ENCODE measurements at regions not wholly inside any gene's neighbourhood (a gene's known extent, or its start where the extent isn't known, plus 50 kb on each side); places are given as distances from the start of the nearest gene placed in this dataset.
"Not testable (repeated sequence)": the region's sequence is repeated elsewhere in the genome, so short reads cannot be mapped to it uniquely, and the experiment has no call there.

DNA sequence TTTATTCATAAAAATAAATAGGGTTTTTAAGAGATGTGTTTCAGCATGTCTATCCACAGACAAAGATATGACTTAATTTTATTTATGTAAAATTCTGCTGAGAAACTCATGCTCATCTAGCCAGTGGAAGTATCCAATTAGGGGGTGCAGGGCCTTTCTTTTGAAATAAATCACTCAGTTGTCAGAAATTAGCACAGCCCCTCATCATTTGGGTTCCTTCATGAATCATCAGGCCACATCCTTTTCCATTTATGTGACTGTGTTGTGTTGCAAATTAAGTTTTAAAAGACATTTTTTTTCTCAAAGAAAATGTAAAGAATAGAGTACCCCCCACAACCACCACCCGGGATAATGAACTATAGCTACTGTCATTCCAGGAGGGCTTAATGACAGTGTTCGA, 185.8 kb downstream of the NRP2 start:
- DNase-seq (no peak), ATAC-seq (no peak)
- TF ChIP-seq POLR2A (IDR thresholded peaks at IDR 0.05), result no peak
- TF ChIP-seq, protein P1, sequence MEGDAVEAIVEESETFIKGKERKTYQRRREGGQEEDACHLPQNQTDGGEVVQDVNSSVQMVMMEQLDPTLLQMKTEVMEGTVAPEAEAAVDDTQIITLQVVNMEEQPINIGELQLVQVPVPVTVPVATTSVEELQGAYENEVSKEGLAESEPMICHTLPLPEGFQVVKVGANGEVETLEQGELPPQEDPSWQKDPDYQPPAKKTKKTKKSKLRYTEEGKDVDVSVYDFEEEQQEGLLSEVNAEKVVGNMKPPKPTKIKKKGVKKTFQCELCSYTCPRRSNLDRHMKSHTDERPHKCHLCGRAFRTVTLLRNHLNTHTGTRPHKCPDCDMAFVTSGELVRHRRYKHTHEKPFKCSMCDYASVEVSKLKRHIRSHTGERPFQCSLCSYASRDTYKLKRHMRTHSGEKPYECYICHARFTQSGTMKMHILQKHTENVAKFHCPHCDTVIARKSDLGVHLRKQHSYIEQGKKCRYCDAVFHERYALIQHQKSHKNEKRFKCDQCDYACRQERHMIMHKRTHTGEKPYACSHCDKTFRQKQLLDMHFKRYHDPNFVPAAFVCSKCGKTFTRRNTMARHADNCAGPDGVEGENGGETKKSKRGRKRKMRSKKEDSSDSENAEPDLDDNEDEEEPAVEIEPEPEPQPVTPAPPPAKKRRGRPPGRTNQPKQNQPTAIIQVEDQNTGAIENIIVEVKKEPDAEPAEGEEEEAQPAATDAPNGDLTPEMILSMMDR (IDR thresholded peaks at IDR 0.05 in 4 of 5, conservative IDR thresholded peaks at IDR 0.05 in 1 of 5), result no peak
- Histone ChIP-seq H3K9me3 (no peaks in the 10 kb centered on the region), H3K4me1 (no peaks in the 10 kb centered on the region), H3K27me3 (no peaks in the 10 kb centered on the region), H3K27ac (no peak overlapping the region), H3K4me3 (no peak overlapping the region), H3K36me3 (no peaks in the 10 kb centered on the region)
- intact Hi-C loops (cut with DNase I; ENCODE audit: low total_unique reads), result no loop called here
- in situ Hi-C loops (cut with MboI; ENCODE audit: low sequenced_read_pairs in 4 of 4), result no loop called here

DNA sequence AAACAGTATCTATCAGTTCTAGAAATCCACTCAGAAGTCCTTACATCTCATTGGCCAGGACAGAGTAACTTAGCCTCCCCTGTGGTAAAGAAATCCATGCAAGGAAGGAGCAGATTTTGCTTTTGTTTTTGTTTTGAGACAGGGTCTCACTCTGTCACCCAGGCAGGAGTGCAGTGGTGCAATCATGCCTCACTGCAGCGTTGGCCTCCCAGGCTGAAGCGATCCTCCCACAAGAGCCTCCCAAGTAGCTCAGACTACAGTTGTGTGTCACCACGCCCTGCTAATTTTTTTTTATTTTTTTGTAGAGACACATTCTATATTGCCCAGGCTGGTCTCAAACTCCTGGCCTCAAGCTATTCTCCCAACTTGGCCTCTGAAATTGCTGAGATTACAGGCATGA, 185.1 kb downstream of the NRP2 start:
- no peak for ATAC-seq
- H3K27ac ChIP-seq, result no peak overlapping the region

DNA sequence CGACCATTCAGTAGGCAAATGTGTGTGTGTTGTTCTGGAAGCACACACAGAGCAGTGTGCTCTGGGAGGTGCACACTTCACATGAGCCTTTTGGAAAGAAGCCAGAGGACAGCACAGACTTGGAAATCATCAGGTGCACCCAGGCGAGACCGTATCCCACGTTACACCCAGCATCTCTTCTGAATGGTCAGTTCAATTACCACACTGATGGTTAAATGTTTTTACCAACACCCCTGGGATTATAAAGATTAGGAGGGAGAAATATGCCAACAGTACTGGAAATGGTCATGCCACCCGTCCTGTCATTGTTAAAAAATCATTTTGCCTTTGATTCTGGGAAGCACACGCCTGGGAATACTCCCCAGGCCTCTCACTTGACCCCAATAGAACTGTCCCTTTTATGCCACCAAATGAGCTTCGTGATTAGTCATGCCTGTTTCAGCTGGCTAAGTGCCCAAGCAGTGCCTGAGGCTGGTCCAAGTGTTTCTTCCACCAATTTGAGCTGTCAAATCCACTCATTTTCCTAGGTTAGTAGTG, 183.7 kb downstream of the NRP2 start:
- ATAC-seq, result no peak
- TF ChIP-seq POLR2A (IDR thresholded peaks at IDR 0.05), result no peak

More for the DNA sequence above, 185.1 kb downstream of the NRP2 start:
- no peaks in the 10 kb centered on the region for H3K36me3 ChIP-seq
- H3K27me3 ChIP-seq, result no peaks in the 10 kb centered on the region
- no peaks in the 10 kb centered on the region for H3K4me1 ChIP-seq
- no peaks in the 10 kb centered on the region for H3K9me3 ChIP-seq
- TF ChIP-seq, protein P1 (IDR thresholded peaks at IDR 0.05 in 4 of 5, conservative IDR thresholded peaks at IDR 0.05 in 1 of 5), result no peak
- TF ChIP-seq POLR2A (IDR thresholded peaks at IDR 0.05), result no peak
- in situ Hi-C loops (cut with MboI; ENCODE audit: low sequenced_read_pairs in 4 of 4), result no loop called here
- no peak overlapping the region for H3K4me3 ChIP-seq
- intact Hi-C loops (cut with DNase I; ENCODE audit: low total_unique reads), result no loop called here
- DNase-seq, result no peak

DNA sequence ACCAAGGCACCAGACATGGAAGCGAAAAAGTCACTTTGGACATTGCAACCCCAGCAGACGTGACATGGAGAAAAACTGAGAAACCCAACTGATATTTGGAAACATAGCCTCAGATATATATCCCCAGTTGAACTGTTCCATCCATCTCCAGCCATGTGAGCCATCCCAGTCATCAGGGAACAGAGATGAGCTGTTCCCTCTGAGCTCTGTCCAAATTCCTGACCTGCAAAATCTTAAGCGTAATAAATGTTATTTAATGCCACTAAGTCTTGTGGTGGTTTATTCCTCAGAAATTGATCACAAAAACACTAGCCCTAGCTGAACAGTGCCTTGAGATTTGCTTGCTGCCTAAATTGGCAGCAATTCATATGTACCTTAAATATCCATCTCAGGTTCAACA, 182.8 kb downstream of the NRP2 start:
- DNase-seq, result no peak
- ATAC-seq, result no peak
- H3K4me1 ChIP-seq, result no peaks in the 10 kb centered on the region
- no peak for TF ChIP-seq POLR2A (IDR thresholded peaks at IDR 0.05)
- TF ChIP-seq, protein P1 (IDR thresholded peaks at IDR 0.05 in 4 of 5, conservative IDR thresholded peaks at IDR 0.05 in 1 of 5), result no peak
- no peak overlapping the region for H3K27ac ChIP-seq
- H3K36me3 ChIP-seq, result no peaks in the 10 kb centered on the region
- peaks cover 0 to 2% (median 0%) of the 10 kb centered on the region in 3 donors for H3K27me3 ChIP-seq
- no peak overlapping the region for H3K4me3 ChIP-seq
- in situ Hi-C loops (cut with MboI; ENCODE audit: low sequenced_read_pairs in 4 of 4) (no loop called here), intact Hi-C loops (cut with DNase I; ENCODE audit: low total_unique reads) (no loop called here)
- no peaks in the 10 kb centered on the region for H3K9me3 ChIP-seq

More for the DNA sequence above, 183.7 kb downstream of the NRP2 start:
- H3K9me3 ChIP-seq, result no peaks in the 10 kb centered on the region
- H3K4me3 ChIP-seq, result no peak overlapping the region
- peaks cover 0 to 2% (median 0%) of the 10 kb centered on the region in 3 donors for H3K27me3 ChIP-seq
- DNase-seq, result no peak
- H3K27ac ChIP-seq, result no peak overlapping the region
- in situ Hi-C loops (cut with MboI; ENCODE audit: low sequenced_read_pairs in 4 of 4) (no loop called here), intact Hi-C loops (cut with DNase I; ENCODE audit: low total_unique reads) (no loop called here)
- H3K4me1 ChIP-seq, result no peaks in the 10 kb centered on the region
- H3K36me3 ChIP-seq, result no peaks in the 10 kb centered on the region

DNA sequence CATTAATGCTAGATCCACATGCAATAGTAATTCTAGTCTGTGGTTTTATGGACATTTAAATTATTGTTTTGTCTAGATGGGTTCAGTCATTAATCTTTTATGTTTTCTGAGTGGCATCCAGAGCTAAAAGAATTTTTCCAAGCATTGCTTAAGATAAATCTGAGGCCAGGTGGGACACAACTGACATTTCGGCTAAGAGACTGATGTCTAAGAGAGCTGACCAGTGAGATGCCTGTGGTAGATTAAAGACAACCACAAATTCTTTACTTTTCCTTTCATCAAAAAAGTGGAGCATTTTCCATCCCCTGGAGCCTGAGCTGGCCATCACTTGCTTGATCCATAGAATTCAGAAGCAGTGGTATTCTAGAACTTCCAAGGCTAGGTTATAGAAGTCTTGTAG, 182.2 kb downstream of the NRP2 start:
- H3K36me3 ChIP-seq, result no peaks in the 10 kb centered on the region
- intact Hi-C loops (cut with DNase I; ENCODE audit: low total_unique reads), result no loop called here
- no peaks in the 10 kb centered on the region for H3K4me1 ChIP-seq
- DNase-seq, result no peak
- no peak overlapping the region for H3K4me3 ChIP-seq
- TF ChIP-seq POLR2A (IDR thresholded peaks at IDR 0.05), result no peak
- TF ChIP-seq, protein P1 (IDR thresholded peaks at IDR 0.05 in 4 of 5, conservative IDR thresholded peaks at IDR 0.05 in 1 of 5), result no peak
- peaks cover 0 to 2% (median 0%) of the 10 kb centered on the region in 3 donors for H3K27me3 ChIP-seq
- no peak overlapping the region for H3K27ac ChIP-seq
- ATAC-seq, result no peak
- no peaks in the 10 kb centered on the region for H3K9me3 ChIP-seq
- in situ Hi-C loops (cut with MboI; ENCODE audit: low sequenced_read_pairs in 4 of 4), result no loop called here

DNA sequence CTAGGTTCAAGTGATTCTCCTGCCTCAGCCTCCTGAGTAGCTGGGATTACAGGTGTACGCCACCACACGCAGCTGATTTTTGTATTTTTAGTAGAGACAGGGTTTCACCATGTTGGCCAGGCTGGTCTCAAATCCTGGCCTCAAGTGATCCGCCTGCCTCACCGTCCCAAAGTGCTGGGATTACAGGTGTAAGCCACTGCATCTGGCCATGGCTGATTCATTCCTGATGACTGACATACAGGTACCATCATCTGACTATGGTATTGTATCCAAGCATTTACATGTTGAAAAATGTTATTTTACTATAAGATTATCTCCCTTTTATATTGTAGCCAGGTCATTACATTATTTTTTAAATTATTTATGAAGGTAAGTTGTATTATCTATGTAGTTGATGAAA, 180.5 kb downstream of the NRP2 start:
- H3K9me3 ChIP-seq; H3K27me3 ChIP-seq; ATAC-seq; H3K36me3 ChIP-seq; H3K4me1 ChIP-seq; in situ Hi-C loops (cut with MboI; ENCODE audit: low sequenced_read_pairs in 4 of 4); DNase-seq; H3K4me3 ChIP-seq; H3K27ac ChIP-seq; intact Hi-C loops (cut with DNase I; ENCODE audit: low total_unique reads): not testable (repeated sequence)

Measured in gastrocnemius medialis (tissue), 4 donors.